Activated naive CD4-positive, alpha-beta T cell treated with anti-CD3 and anti-CD28 coated beads, Interleukin-2, amount 50 U/mL, for 72 hours (primary cell): ENCODE measurements at regions not wholly inside any gene's neighbourhood (a gene's known extent, or its start where the extent isn't known, plus 50 kb on each side); places are given as distances from the start of the nearest gene placed in this dataset.
"Not testable (repeated sequence)": the region's sequence is repeated elsewhere in the genome, so short reads cannot be mapped to it uniquely, and the experiment has no call there.

ENCODE experiments used
- ATAC-seq, 2 donors: fragments of 150-1000 bp; cut with Tn5 transposase; 2 replicates each; pipeline ENCODE4 v1.10.0; 2021; ENCODE audit warnings: mild to moderate bottlenecking in 2 of 2, moderate library complexity in 2 of 2
- DNase-seq, 2 donors: peaks; one replicate each; pipeline ENCODE4 v3.0.0; 2021 to 2022; ENCODE audit warnings: low spot score in 2 of 2
- H3K27ac Mint-ChIP-seq, 2 donors: one replicate each; pipeline ENCODE4 v1.8.0; 2022; ENCODE audit warnings: mild to moderate bottlenecking in 2 of 2, mixed read lengths in 2 of 2
- H3K36me3 Mint-ChIP-seq, 2 donors: one replicate each; pipeline ENCODE4 v1.8.0; 2022; ENCODE audit warnings: mixed read lengths in 2 of 2
- H3K9me3 Mint-ChIP-seq, 2 donors: one replicate each; pipeline ENCODE4 v1.8.0; 2022; ENCODE audit warnings: mixed read lengths in 2 of 2

DNA sequence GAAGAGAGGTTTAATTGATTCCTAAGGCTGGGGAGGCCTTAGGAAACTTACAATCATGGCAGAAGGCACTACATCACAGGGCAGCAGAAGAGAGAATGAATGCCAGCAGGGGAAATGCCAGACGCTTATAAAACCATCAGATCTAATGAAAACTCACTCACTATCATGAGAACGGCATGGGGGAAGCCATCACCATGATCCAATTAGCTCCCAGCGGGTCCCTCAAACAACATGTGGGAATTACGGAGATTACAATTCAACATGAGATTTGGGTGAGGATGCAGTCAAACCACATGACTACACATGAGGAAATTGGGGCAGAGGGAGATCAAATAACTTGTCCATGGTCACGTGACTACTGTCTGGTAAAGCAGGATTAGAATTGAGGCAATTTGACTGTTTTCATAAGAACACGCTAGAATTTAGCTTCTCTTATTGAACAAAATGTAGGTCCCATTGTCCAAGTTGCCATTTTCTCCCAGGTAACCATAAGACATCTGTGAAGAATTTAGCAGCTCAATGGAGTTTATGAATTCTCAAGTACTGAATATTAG, 445.1 kb upstream of the CDH20 start:
- ATAC-seq (no peak), DNase-seq (no peak)
- no peak overlapping the region for H3K27ac Mint-ChIP-seq
- H3K9me3 Mint-ChIP-seq, result peaks cover 3 to 9% of the 10 kb centered on the region in 2 donors
- H3K36me3 Mint-ChIP-seq, result no peaks in the 10 kb centered on the region

DNA sequence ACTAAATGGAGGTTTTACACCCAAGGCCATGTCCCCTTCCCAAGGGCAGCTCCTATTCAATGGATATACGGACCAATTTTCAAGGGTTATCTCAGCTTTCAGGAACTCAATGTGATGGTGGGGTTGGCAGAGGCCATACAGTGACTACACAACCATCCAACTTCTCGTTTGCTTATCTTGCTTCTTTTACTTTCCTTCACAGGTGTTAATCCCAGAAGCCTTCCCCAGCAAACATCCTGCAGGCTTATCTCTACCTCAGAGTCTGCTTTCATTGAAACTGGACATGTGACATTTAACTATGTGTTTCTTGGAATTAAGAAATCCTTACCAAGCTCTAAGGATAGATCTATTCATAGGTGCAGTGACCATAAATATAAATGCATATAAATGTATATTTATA, 443.8 kb upstream of the CDH20 start:
- Mint-ChIP-seq H3K9me3 (peaks cover 6 to 9% of the 10 kb centered on the region in 2 donors), H3K36me3 (no peaks in the 10 kb centered on the region), H3K27ac (no peak overlapping the region)
- no peak for ATAC-seq
- no peak for DNase-seq

DNA sequence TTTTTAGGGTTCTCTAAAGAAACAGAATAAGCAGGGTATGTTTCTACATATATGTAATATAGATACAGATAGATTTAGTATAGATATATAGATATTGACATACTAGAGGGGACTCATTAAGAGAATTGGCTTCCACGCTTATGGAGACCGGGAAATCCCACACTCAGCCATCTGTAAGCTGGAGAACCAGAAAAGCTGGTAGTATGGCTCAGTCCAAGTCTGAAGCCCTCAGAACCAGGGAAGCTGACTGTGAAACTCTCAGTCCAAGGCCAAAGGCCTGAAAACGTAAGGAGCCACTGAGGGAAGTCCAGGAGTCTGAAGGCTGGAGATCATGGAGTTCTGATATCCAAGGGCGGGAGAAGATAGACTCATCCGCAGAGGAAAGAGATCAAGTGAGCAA, 441.3 kb upstream of the CDH20 start:
- Mint-ChIP-seq H3K36me3 (no peaks in the 10 kb centered on the region), H3K9me3 (peaks cover 9 to 11% of the 10 kb centered on the region in 2 donors)
- DNase-seq, result no peak

DNA sequence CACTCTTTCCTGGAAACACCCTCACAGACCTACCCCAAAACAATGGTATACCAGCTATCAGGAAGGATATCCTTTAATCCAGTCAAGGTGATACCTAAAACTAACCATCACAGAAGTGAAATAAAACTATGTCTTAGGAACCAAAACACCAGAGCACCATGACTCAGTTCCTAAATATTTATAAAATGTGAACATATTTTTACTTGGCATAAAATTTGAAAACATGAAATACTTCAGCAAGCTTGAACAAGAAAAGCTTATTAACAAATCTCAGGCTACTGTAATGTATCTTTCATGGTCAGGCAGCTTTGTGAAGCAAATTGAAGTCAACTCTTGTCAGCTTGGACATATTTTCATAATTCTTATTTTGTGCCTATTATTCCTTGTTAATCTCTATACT, 440.8 kb upstream of the CDH20 start:
- Mint-ChIP-seq H3K9me3 (peaks cover 9 to 11% of the 10 kb centered on the region in 2 donors), H3K36me3 (no peaks in the 10 kb centered on the region), H3K27ac (no peak overlapping the region)
- no peak for DNase-seq
- no peak for ATAC-seq

More for the DNA sequence above, 441.3 kb upstream of the CDH20 start:
- ATAC-seq, result no peak
- no peak overlapping the region for H3K27ac Mint-ChIP-seq

DNA sequence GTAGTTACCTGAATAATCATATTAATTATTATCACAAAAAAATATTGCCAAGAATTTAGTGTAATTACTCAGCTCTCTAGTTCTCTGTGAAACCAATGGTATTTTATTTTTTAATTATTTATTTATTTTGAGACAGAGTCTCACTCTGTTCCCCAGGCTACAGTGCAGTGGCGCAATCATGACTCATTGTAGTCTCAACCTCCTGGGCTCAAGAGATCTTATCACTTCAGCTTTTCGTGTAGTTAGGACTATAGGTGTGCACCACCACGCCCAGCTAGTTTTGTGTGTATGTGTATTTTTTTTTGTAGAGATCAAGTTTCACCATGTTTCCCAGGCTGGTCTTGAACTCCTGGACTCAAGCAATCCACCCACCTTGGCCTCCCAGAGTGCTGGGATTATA, 440.4 kb upstream of the CDH20 start:
- DNase-seq, result no peak
- no peaks in the 10 kb centered on the region for H3K36me3 Mint-ChIP-seq
- no peak for ATAC-seq
- H3K27ac Mint-ChIP-seq, result no peak overlapping the region
- H3K9me3 Mint-ChIP-seq, result peaks cover 9% of the 10 kb centered on the region in 2 donors

DNA sequence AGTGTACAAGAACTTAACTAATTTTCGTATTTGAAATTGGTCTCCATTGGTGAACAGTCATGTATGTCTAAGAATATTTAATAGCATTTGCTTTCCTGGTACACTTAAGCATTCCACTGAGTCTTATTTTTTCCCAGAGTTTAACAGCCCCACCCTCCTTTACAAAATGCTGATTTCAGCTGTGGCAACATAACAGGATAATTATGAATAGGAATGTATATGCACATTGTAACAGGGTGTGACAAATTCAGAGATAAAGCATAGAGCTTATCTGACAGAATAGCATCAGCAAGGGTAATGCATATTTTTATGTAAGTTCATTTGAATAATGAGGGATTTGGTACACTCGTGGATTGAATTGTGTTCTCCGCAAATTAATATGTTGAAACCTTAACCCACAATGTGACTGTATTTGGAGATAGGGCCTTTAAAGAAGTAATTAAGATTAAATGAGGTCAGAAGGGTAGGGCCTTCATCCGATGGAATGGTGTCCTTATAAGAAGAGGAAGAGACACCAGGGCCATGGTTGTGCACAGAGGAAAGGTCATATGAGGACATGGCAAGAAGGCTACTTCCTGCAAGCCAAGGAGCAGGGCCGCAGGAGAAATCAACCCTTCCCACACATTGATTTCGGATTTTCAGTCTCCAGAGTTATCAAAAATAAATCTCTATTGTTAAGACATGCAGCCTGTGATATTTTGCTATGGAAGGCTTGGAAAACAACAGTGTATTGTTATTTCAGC, 439.7 kb upstream of the CDH20 start:
- Mint-ChIP-seq H3K36me3 (no peaks in the 10 kb centered on the region), H3K9me3 (peaks cover 5% of the 10 kb centered on the region in 2 donors), H3K27ac (no peak overlapping the region)
- DNase-seq (no peak), ATAC-seq (no peak)

DNA sequence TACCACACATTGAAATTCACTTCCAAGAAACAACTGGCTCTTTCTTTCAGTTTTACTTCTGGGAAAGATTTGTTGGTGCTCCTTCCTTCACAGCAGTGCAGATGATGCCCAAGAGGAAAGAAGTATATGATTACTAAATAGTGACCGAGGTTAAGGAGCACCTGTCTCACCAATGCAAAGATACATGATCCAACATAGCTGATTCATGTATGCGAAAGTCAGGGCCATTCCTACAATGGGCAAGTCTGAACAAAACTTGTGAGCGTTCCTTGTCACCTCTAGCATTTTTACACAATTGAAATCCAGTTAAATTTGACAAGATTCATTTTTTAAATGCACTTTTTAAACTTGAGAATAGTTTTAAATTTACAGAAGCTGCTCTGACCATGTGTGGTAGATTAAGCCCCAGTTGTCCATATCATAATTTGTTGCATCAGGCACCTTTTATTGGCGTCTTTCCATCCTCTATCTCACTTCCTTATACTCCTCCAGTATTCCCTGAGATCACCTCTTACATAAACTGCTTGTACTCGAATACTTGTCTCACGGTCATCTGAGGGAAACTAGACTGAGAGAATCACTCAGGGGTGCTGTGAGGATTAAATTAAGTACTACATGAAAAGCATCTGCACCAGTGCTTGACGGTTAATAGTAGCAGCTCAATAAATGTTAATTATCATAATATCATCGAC, 438.8 kb upstream of the CDH20 start:
- DNase-seq (no peak), ATAC-seq (no peak)
- no peak overlapping the region for H3K27ac Mint-ChIP-seq
- H3K36me3 Mint-ChIP-seq, result no peaks in the 10 kb centered on the region
- H3K9me3 Mint-ChIP-seq, result peaks cover 5% of the 10 kb centered on the region in 2 donors

DNA sequence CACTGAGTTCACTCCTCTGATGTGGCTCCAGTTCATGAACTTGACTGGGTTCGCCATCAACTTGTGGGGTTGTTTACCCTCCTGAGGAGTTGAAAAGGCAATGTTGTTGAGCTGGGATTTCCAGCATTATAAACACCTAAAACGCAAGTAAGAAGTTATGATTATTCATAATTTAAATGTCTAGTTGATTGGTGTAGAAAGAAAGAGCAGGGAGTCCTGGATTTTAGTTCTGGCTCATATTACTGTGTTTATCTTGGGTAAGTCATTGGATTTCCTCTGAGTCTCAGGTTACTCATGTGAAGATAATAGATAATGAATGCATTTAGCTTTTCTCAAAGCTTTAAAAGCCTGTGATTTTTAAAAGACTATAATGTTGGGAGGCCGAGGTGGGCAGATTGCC, 438.0 kb upstream of the CDH20 start:
- Mint-ChIP-seq H3K36me3 (no peaks in the 10 kb centered on the region), H3K9me3 (peaks cover 5% of the 10 kb centered on the region in 2 donors), H3K27ac (no peak overlapping the region)
- ATAC-seq, result no peak
- DNase-seq, result no peak

DNA sequence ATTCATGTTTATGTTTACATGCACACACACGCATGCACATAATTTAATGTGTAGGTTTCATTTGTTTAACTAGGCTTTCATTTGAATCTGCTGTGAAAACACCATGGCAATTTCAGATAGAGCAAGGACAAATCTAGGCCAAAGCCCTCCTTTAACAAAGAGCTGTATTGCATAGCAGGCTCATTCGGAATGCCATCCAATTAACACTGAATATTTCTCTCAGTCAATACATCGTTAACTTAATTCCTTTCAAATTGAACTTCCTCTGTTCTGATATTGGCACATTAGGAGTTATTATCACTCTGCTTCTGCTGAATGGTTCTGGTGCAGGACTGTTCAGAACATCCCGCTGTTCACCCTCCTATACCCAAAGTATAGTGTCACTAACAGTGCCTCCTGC, 435.1 kb upstream of the CDH20 start:
- Mint-ChIP-seq H3K27ac (no peak overlapping the region), H3K9me3 (peaks cover 5 to 9% of the 10 kb centered on the region in 2 donors), H3K36me3 (no peaks in the 10 kb centered on the region)
- no peak for ATAC-seq
- DNase-seq, result no peak

DNA sequence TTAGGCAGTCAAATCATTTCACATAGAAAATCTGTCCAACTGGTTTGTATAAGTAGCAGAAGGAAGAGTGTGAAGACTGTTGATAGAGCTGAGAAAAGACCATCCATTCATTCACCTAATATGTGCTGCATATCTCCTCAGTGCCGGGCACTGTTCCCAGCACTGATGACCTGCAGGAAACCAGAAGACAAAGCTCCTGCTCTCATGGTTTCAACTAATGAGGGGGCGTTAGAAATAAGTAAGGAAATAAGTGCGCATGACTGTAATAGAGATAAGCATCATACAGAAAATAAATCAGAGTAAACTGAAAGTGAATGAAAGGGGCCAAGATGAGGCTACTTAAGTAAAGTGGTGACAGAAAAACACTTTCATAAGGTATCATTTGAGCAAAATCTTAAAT, 427.5 kb upstream of the CDH20 start:
- no peak overlapping the region for H3K27ac Mint-ChIP-seq
- DNase-seq (no peak), ATAC-seq (no peak)
- peaks cover 7 to 18% of the 10 kb centered on the region in 2 donors for H3K9me3 Mint-ChIP-seq
- H3K36me3 Mint-ChIP-seq, result no peaks in the 10 kb centered on the region

DNA sequence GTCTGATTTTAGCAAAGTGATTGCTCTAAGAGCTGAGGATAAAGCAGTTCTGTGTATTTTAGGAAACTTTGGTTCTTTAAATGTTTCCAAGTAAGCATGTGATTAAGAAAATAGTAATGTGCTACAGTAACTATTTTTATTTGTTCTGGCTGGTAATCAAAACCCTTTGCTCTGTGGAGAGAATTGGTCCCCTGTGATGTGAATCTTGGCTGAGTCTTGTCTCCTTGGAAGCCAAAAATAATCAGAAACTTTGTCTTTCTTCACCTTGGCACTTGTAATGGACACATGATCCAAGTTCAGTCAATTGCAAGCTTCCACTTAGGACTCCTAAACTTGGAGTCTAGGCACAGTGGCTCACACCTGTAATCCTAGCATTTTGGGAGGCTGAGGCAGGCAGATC, 422.7 kb upstream of the CDH20 start:
- no peaks in the 10 kb centered on the region for H3K36me3 Mint-ChIP-seq
- peaks cover 12 to 36% of the 10 kb centered on the region in 2 donors for H3K9me3 Mint-ChIP-seq
- no peak for ATAC-seq
- no peak overlapping the region for H3K27ac Mint-ChIP-seq
- DNase-seq, result no peak

DNA sequence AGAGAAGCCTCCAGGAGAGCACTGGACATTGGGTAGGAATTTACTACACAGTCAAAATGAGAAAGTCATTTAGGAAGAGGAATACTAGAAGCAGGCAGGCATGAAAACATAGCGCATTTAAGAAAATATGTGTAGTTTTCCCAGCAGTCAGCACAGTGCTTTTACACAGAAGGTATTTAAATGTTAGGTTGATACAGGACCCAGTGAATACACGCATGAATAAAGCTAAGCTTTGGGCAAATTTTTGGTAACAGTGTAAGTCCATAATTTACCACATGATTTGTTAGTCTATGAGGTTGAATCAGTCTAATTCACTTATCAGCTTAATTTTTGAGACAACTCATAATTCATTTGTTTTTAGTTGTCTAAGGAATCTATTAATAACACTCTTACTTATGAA, 421.7 kb upstream of the CDH20 start:
- Mint-ChIP-seq H3K27ac (no peak overlapping the region), H3K36me3 (no peaks in the 10 kb centered on the region), H3K9me3 (peaks cover 12 to 29% of the 10 kb centered on the region in 2 donors)
- no peak for ATAC-seq
- no peak for DNase-seq

DNA sequence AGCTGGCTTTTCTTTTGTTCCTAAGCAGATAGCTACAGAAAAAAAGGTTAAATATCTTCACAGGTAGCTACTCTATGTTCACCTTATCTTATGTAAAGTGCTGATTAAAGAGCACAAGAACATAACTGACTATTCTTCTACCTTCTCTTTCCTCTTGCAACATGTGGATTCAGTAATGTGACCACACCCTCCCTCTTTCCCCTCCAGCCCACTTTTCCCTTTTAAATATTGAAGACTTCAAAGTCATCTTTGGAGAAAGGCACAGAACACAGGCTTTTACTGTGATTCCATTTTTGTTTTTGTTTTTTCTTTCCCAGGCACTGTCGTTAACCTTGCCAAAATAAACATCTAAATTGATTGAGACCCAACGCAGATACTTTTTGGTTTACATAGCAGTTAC, 418.1 kb upstream of the CDH20 start:
- ATAC-seq, result no peak
- Mint-ChIP-seq H3K36me3 (no peaks in the 10 kb centered on the region), H3K27ac (no peak overlapping the region), H3K9me3 (peaks cover 9 to 23% of the 10 kb centered on the region in 2 donors)
- no peak for DNase-seq

DNA sequence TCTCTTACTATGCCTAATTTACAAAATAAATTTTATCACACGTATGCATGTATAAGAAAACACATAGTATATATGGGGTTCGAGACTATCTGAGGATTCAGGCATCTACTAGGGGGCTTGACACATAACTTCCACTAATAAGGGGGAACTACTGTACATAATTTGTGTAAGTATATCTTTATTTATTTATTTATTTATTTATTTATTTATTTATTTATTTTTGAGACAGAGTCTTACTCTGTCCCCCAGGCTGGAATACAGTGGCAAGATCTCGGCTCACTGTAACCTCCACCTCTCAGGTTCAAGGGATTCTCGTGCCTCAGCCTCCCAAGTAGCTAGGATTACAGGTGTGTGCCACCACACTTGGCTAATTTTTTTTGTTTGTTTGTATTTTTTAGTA, 414.4 kb upstream of the CDH20 start:
- not testable (repeated sequence) for H3K27ac Mint-ChIP-seq, H3K36me3 Mint-ChIP-seq, H3K9me3 Mint-ChIP-seq, DNase-seq, ATAC-seq

DNA sequence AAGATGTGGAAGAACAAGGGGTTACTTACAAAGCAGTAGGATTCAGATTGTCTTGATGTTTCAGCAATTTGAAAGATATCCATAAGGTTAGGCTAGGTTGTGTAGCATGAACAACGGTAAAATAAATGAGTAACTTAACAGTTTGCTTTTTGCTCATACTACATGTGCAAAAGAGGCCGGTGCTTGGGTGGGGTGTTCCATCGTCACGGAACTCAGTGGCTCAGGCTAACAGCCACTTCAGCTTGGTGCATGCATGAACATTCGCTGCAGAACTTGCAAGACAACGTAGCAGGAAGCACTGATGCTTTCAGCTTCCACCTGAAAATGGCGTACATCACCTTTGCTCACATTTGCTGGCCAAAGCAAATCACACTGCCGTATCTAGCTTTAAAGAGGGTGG, 407.3 kb upstream of the CDH20 start:
- ATAC-seq, result no peak
- no peaks in the 10 kb centered on the region for H3K36me3 Mint-ChIP-seq
- DNase-seq, result no peak
- peaks cover 19 to 25% of the 10 kb centered on the region in 2 donors for H3K9me3 Mint-ChIP-seq
- H3K27ac Mint-ChIP-seq, result no peak overlapping the region

DNA sequence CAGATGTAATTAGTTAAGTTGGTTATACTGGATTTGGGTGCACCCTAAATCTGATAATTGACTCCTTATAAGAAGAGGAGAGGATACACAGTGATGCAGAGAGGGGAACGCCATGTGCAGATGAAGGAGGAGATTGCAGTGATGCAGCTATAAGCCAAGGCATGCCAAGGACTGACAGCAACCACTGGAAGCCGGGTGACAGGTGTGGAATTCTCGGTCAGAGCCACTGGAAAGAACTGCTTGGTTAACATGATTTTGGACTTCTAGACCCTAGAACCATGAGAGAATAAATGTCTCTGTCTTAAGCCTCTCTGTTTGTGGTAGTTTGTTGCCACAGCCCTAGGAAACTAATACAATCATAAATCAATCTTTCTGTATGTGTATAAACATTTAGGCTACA, 403.3 kb upstream of the CDH20 start:
- no peak overlapping the region for H3K27ac Mint-ChIP-seq
- ATAC-seq (no peak), DNase-seq (no peak)
- peaks cover 17 to 28% of the 10 kb centered on the region in 2 donors for H3K9me3 Mint-ChIP-seq
- no peaks in the 10 kb centered on the region for H3K36me3 Mint-ChIP-seq

DNA sequence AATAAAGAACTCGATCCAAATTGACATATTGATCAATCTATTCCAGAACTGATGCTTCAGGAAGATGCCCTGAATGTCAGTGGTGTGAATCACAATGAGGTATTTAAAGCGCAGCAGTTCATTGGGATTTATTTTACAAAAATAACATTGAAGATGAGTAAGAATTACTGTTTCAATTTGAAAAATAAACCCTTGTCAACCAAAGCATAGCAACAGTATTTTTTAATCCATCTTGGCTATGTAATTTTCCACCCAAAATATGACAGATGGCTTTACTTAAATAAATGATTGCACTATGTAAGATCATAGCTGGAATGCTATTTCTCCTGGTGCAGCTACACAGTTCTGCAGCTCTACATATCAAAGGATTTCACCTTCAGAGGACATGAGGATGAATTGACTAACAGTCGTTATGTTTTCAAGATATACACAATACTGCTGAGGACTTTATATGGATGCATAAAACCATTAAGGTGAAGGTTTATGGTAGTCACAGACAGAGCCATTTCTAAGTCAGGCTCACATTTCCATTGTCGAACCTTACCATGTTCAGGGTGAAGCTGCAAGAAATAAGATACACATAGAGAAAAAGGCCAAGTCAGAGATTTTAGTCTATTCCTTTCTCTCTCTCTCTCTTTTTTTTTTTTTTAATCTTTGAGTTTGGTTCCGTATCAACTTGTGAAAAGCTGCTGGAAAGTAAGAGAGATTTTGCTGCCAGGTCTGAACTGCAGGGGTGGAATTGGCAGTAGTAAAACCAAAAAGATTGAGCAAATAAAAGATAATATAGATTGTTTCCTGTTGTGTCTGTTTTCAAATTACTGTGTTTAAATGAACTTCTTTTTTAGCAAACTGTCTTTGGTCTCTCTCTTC, 398.0 kb upstream of the CDH20 start:
- DNase-seq (no peak), ATAC-seq (no peak)
- H3K9me3 Mint-ChIP-seq, result peaks cover 0 to 5% of the 10 kb centered on the region in 2 donors
- H3K36me3 Mint-ChIP-seq, result no peaks in the 10 kb centered on the region
- no peak overlapping the region for H3K27ac Mint-ChIP-seq
